Neural cell (in vitro differentiated cells): ENCODE measurements at regions not wholly inside any gene's neighbourhood (a gene's known extent, or its start where the extent isn't known, plus 50 kb on each side); places are given as distances from the start of the nearest gene placed in this dataset.

Experiments
- H2AFZ ChIP-seq: fragments of 200-600, 300-800 bp; sonication (generic), shearing (Covaris generic); 2 replicates; pipeline ENCODE4 v1.6.0; 2014; ENCODE audit warnings: low read depth, mild to moderate bottlenecking, antibody characterized with exemption, low read length, moderate library complexity
- H3F3A ChIP-seq: fragments of 200-600 bp; shearing (Covaris generic); 2 replicates; pipeline ENCODE4 v1.6.1; 2016; ENCODE audit warnings: mild to moderate bottlenecking, moderate library complexity, mixed read lengths, antibody characterized with exemption, low read length; ENCODE audit not compliant: insufficient read depth, poor library complexity, severe bottlenecking
- H3K27ac ChIP-seq: fragments of 200-600, 300-800 bp; sonication (generic), shearing (Covaris generic); 2 replicates; pipeline ENCODE4 v1.5.1; 2014; ENCODE audit warnings: mild to moderate bottlenecking, low read length, moderate library complexity
- H3K27me3 ChIP-seq: fragments of 300-800, 200-600 bp; sonication (generic), shearing (Covaris generic); 2 replicates; pipeline ENCODE4 v1.6.0; 2014; ENCODE audit warnings: mild to moderate bottlenecking, low read depth, low read length, moderate library complexity; ENCODE audit not compliant: insufficient read depth
- H3K36me3 ChIP-seq: fragments of 300-800, 200-600 bp; sonication (generic), shearing (Covaris generic); 2 replicates; pipeline ENCODE4 v1.5.1; 2014; ENCODE audit warnings: mild to moderate bottlenecking, antibody characterized with exemption, low read length, moderate library complexity; ENCODE audit not compliant: insufficient read depth
- H3K4me2 ChIP-seq: fragments of 300-800, 200-600 bp; sonication (generic), shearing (Covaris generic); 2 replicates; pipeline ENCODE4 v1.6.0; 2014; ENCODE audit warnings: mild to moderate bottlenecking, low read length
- H3K4me3 ChIP-seq: fragments of 300-800, 200-600 bp; sonication (generic), shearing (Covaris generic); 2 replicates; pipeline ENCODE4 v1.5.1; 2014; ENCODE audit warnings: mild to moderate bottlenecking, low read length, moderate library complexity
- H3K79me2 ChIP-seq: fragments of 200-600 bp; shearing (Covaris generic); replicated peaks from 2 replicates; pipeline ENCODE4 v1.6.0; 2014; ENCODE audit warnings: mild to moderate bottlenecking, low read length, moderate library complexity; ENCODE audit not compliant: insufficient read depth
- H3K9ac ChIP-seq: fragments of 300-800, 200-600 bp; sonication (generic), shearing (Covaris generic); 2 replicates; pipeline ENCODE4 v1.6.1; 2016; ENCODE audit warnings: mild to moderate bottlenecking, low read length, mixed read lengths
- H3K9me2 ChIP-seq: fragments of 200-600 bp; shearing (Covaris generic); 2 replicates; pipeline ENCODE4 v1.6.1; 2016; ENCODE audit warnings: mild to moderate bottlenecking, low read length, mixed read lengths; ENCODE audit not compliant: insufficient read depth
- H3K9me3 ChIP-seq: fragments of 200-600, 300-800 bp; sonication (generic), shearing (Covaris generic); 2 replicates; pipeline ENCODE4 v1.6.1; 2016; ENCODE audit warnings: mild to moderate bottlenecking, mixed run types, low read length, moderate library complexity, mixed read lengths
- H4K20me1 ChIP-seq: fragments of 200-600 bp; shearing (Covaris generic); 2 replicates; pipeline ENCODE4 v1.6.1; 2016; ENCODE audit warnings: mild to moderate bottlenecking, mixed run types; ENCODE audit not compliant: insufficient read depth
- CTCF ChIP-seq: fragments of 450-650 bp; IDR thresholded peaks from 2 replicates; pipeline ENCODE4 v1.5.1; 2014; ENCODE audit warnings: antibody characterized with exemption, mild to moderate bottlenecking, moderate library complexity; ENCODE audit not compliant: poor library complexity, severe bottlenecking
- EP300 ChIP-seq: fragments of 450-650 bp; conservative IDR thresholded peaks from 2 replicates; pipeline ENCODE4 v1.6.1; 2014; ENCODE audit warnings: antibody characterized with exemption, mild to moderate bottlenecking, moderate library complexity; ENCODE audit not compliant: poor library complexity, severe bottlenecking
- EZH2 ChIP-seq: fragments of 200-600, 300-800 bp; shearing (Covaris generic), sonication (generic); IDR thresholded peaks from 2 replicates; pipeline ENCODE4 v1.6.1; 2014; ENCODE audit warnings: antibody characterized with exemption, low read length, borderline replicate concordance, mild to moderate bottlenecking; ENCODE audit not compliant: insufficient read depth, poor library complexity, severe bottlenecking
- MXI1 ChIP-seq: fragments of 450-650 bp; conservative IDR thresholded peaks from 2 replicates; pipeline ENCODE4 v1.6.1; 2014; ENCODE audit warnings: antibody characterized with exemption, mild to moderate bottlenecking; ENCODE audit not compliant: poor library complexity, severe bottlenecking
- POLR2AphosphoS5 ChIP-seq: IDR thresholded peaks from 2 replicates; pipeline ENCODE4 v1.6.1; 2012
- RAD21 ChIP-seq: fragments of 450-650 bp; conservative IDR thresholded peaks from 2 replicates; pipeline ENCODE4 v1.6.1; 2014; ENCODE audit warnings: antibody characterized with exemption, mild to moderate bottlenecking, moderate library complexity
- SMC3 ChIP-seq: fragments of 450-650 bp; conservative IDR thresholded peaks from 2 replicates; pipeline ENCODE4 v1.6.1; 2014; ENCODE audit warnings: antibody characterized with exemption, mild to moderate bottlenecking, moderate library complexity; ENCODE audit not compliant: poor library complexity
- TAF1 ChIP-seq: IDR thresholded peaks from 2 replicates; pipeline ENCODE4 v1.6.1; 2012; ENCODE audit warnings: low read depth
- TF ChIP-seq, protein P1 (sequence below): IDR thresholded peaks from 2 replicates; pipeline ENCODE4 v1.6.1; 2012; ENCODE audit warnings: borderline replicate concordance

DNA sequence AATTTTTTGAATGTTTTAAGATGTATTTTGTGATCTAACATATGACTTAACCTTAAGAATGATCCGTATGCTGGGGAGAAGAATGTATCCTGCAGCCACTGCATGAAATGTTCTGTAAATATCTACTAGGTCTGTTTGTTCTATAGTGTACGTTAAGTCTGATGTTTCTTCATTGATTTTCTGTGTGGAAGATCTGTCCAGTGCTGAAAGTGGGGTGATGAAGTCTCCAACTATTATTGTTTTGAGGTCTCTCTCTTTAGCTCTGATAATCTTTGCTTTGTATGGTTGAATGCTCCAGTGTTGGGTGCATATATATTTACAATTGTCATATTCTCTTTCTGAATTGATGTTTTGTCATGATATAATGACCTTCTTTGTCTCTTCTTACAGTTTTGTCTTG, 82.5 kb upstream of the LHCGR start:
- Histone ChIP-seq H3K79me2 (no peaks in the 10 kb centered on the region), H3K27me3 (no peaks in the 10 kb centered on the region), H3K4me3 (no peak overlapping the region)

DNA sequence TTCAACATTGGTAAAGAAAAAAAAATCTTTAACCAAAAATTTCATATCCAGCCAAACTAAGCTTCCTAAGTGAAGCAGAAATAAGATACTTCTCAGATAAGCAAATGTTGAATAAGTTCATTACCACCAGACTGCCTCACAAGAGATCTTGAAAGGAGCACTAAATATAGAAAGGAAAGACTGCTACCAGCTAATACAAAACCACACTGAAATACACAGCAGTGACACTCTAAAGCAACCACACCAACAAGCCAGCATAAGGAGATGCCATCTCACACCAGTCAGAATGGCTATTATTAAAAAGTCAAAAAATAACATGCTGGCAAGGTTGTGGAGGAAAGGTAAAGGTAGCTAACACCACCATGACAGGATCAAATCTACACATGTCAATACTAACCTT, 74.0 kb upstream of the LHCGR start:
- no peak for TF ChIP-seq EZH2
- TF ChIP-seq, protein P1, sequence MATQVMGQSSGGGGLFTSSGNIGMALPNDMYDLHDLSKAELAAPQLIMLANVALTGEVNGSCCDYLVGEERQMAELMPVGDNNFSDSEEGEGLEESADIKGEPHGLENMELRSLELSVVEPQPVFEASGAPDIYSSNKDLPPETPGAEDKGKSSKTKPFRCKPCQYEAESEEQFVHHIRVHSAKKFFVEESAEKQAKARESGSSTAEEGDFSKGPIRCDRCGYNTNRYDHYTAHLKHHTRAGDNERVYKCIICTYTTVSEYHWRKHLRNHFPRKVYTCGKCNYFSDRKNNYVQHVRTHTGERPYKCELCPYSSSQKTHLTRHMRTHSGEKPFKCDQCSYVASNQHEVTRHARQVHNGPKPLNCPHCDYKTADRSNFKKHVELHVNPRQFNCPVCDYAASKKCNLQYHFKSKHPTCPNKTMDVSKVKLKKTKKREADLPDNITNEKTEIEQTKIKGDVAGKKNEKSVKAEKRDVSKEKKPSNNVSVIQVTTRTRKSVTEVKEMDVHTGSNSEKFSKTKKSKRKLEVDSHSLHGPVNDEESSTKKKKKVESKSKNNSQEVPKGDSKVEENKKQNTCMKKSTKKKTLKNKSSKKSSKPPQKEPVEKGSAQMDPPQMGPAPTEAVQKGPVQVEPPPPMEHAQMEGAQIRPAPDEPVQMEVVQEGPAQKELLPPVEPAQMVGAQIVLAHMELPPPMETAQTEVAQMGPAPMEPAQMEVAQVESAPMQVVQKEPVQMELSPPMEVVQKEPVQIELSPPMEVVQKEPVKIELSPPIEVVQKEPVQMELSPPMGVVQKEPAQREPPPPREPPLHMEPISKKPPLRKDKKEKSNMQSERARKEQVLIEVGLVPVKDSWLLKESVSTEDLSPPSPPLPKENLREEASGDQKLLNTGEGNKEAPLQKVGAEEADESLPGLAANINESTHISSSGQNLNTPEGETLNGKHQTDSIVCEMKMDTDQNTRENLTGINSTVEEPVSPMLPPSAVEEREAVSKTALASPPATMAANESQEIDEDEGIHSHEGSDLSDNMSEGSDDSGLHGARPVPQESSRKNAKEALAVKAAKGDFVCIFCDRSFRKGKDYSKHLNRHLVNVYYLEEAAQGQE, result no peak
- no peak for TF ChIP-seq CTCF
- TF ChIP-seq POLR2AphosphoS5, result no peak
- no peak for TF ChIP-seq SMC3
- Histone ChIP-seq H3K27me3 (no peaks in the 10 kb centered on the region), H3K4me2 (no peak overlapping the region)

More for the DNA sequence above, 82.5 kb upstream of the LHCGR start:
- Histone ChIP-seq H2AFZ (no peak overlapping the region), H3K4me2 (no peak overlapping the region), H3K36me3 (no peaks in the 10 kb centered on the region), H4K20me1 (no peaks in the 10 kb centered on the region), H3K9me2 (no peaks in the 10 kb centered on the region), H3K27ac (no peak overlapping the region), H3K9ac (no peak overlapping the region), H3F3A (no peaks in the 10 kb centered on the region), H3K9me3 (no peaks in the 10 kb centered on the region)
- TF ChIP-seq POLR2AphosphoS5, result no peak
- TF ChIP-seq SMC3, result no peak
- TF ChIP-seq EP300, result no peak
- TF ChIP-seq EZH2, result no peak
- TF ChIP-seq RAD21, result no peak
- TF ChIP-seq, protein P1, result no peak
- TF ChIP-seq TAF1, result no peak
- TF ChIP-seq CTCF, result no peak
- no peak for TF ChIP-seq MXI1

More for the DNA sequence above, 74.0 kb upstream of the LHCGR start:
- H3K9me2 ChIP-seq, result no peaks in the 10 kb centered on the region
- no peak overlapping the region for H3K4me3 ChIP-seq
- H3K79me2 ChIP-seq, result no peaks in the 10 kb centered on the region
- no peaks in the 10 kb centered on the region for H4K20me1 ChIP-seq
- no peak overlapping the region for H3K9ac ChIP-seq
- H3K9me3 ChIP-seq, result no peaks in the 10 kb centered on the region
- H2AFZ ChIP-seq, result no peak overlapping the region
- no peaks in the 10 kb centered on the region for H3F3A ChIP-seq
- H3K36me3 ChIP-seq, result no peaks in the 10 kb centered on the region
- H3K27ac ChIP-seq, result no peak overlapping the region
